Activated T-cell treated with anti-CD3 and anti-CD28 coated beads, Interleukin-2, amount 50 U/mL, for 1 hour (primary cell): ENCODE measurements at regions not wholly inside any gene's neighbourhood (a gene's known extent, or its start where the extent isn't known, plus 50 kb on each side); places are given as distances from the start of the nearest gene placed in this dataset.
"Not testable (repeated sequence)": the region's sequence is repeated elsewhere in the genome, so short reads cannot be mapped to it uniquely, and the experiment has no call there.

Experiments used
- DNase-seq: peaks from one replicate; pipeline ENCODE4 v3.0.0-alpha.2; 2020

- DNase-seq, result no peak
These were observed 55.1 kb upstream of the FRMD6 start for GRCh38 chr14:51596488-51597117.

GRCh38 chr14:51597261-51598001 is 54.3 kb upstream of the FRMD6 start:
- no peak for DNase-seq

GRCh38 chr14:51598924-51599600 is 52.6 kb upstream of the FRMD6 start:
- not testable (repeated sequence) for DNase-seq

GRCh38 chr14:51600658-51601057 is 51.1 kb upstream of the FRMD6 start:
- DNase-seq, result no peak
